ENCODE measurements at regions not wholly inside any gene's neighbourhood (a gene's known extent, or its start where the extent isn't known, plus 50 kb on each side); places are given as distances from the start of the nearest gene placed in this dataset.

GRCh38 chr2:215702116-215702902 is 266.4 kb upstream of the FN1 start:
- H3K4me3 ChIP-seq, result no peak overlapping the region
- ATAC-seq, result no peak
- no peak overlapping the region for H3K27ac ChIP-seq
- intact Hi-C loops (cut with DNase I), result no loop called here
- no peak for DNase-seq
- H3K27me3 ChIP-seq, result no peaks in the 10 kb centered on the region
- WGBS (ENCODE audit: insufficient coverage, low coverage, low lambda C conversion rate, missing lambda C conversion rate), result 85% methylated on average over 7 of the region's 7 CpGs
- TF ChIP-seq POLR2A (IDR thresholded peaks at IDR 0.05), result no peak
- TF ChIP-seq CTCF (IDR thresholded peaks at IDR 0.05), result no peak
- no peaks in the 10 kb centered on the region for H3K36me3 ChIP-seq
- no peaks in the 10 kb centered on the region for H3K9me3 ChIP-seq
- H3K4me1 ChIP-seq, result no peaks in the 10 kb centered on the region

- Histone ChIP-seq H3K36me3 (no peaks in the 10 kb centered on the region), H3K4me1 (peaks cover 0 to 9% (median 4%) of the 10 kb centered on the region in 4 donors), H3K9me3 (no peaks in the 10 kb centered on the region), H3K4me3 (no peak overlapping the region), H3K27me3 (no peaks in the 10 kb centered on the region), H3K27ac (no peak overlapping the region)
- intact Hi-C loops (cut with DNase I), result no loop called here
- WGBS (ENCODE audit: insufficient coverage, low coverage, low lambda C conversion rate, missing lambda C conversion rate), result 62% methylated on average over 2 of the region's 2 CpGs
- no peak for TF ChIP-seq POLR2A (IDR thresholded peaks at IDR 0.05)
- TF ChIP-seq CTCF (IDR thresholded peaks at IDR 0.05), result no peak
- DNase-seq (no peak), ATAC-seq (no peak)
These were observed 264.1 kb upstream of the FN1 start for GRCh38 chr2:215699700-215700538.

GRCh38 chr2:215699018-215699417 is 263.1 kb upstream of the FN1 start:
- H3K27ac ChIP-seq, result no peak overlapping the region
- no peaks in the 10 kb centered on the region for H3K9me3 ChIP-seq
- peaks cover 0 to 10% (median 5%) of the 10 kb centered on the region in 4 donors for H3K4me1 ChIP-seq
- ATAC-seq, result no peak
- no peak for DNase-seq
- H3K4me3 ChIP-seq, result no peak overlapping the region
- no peaks in the 10 kb centered on the region for H3K27me3 ChIP-seq
- 88% methylated on average over 1 of the region's 2 CpGs for WGBS (ENCODE audit: insufficient coverage, low coverage, low lambda C conversion rate, missing lambda C conversion rate)
- no peak for TF ChIP-seq POLR2A (IDR thresholded peaks at IDR 0.05)
- intact Hi-C loops (cut with DNase I), result no loop called here
- H3K36me3 ChIP-seq, result no peaks in the 10 kb centered on the region

GRCh38 chr2:215698566-215698965 is 262.7 kb upstream of the FN1 start:
- ATAC-seq (no peak), DNase-seq (no peak)
- intact Hi-C loops (cut with DNase I), result no loop called here
- Histone ChIP-seq H3K9me3 (no peaks in the 10 kb centered on the region), H3K27ac (no peak overlapping the region), H3K27me3 (no peaks in the 10 kb centered on the region), H3K4me3 (no peak overlapping the region), H3K36me3 (no peaks in the 10 kb centered on the region), H3K4me1 (peaks cover 0 to 15% (median 7%) of the 10 kb centered on the region in 4 donors)
- 56% methylated on average over 2 of the region's 2 CpGs for WGBS (ENCODE audit: insufficient coverage, low coverage, low lambda C conversion rate, missing lambda C conversion rate)
- no peak for TF ChIP-seq CTCF (IDR thresholded peaks at IDR 0.05)
- no peak for TF ChIP-seq POLR2A (IDR thresholded peaks at IDR 0.05)

GRCh38 chr2:215697496-215697895 is 261.6 kb upstream of the FN1 start:
- H3K4me1 ChIP-seq, result peaks cover 0 to 26% (median 13%) of the 10 kb centered on the region in 4 donors
- H3K36me3 ChIP-seq, result no peaks in the 10 kb centered on the region
- WGBS (ENCODE audit: insufficient coverage, low coverage, low lambda C conversion rate, missing lambda C conversion rate), result 76% methylated on average over 6 of the region's 6 CpGs
- intact Hi-C loops (cut with DNase I), result no loop called here
- ATAC-seq (no peak), DNase-seq (no peak)
- no peaks in the 10 kb centered on the region for H3K27me3 ChIP-seq
- TF ChIP-seq CTCF (IDR thresholded peaks at IDR 0.05) (no peak), POLR2A (IDR thresholded peaks at IDR 0.05) (no peak)
- no peak overlapping the region for H3K4me3 ChIP-seq
- no peak overlapping the region for H3K27ac ChIP-seq
- no peaks in the 10 kb centered on the region for H3K9me3 ChIP-seq

Measured in right lobe of liver (tissue), 6 donors.